ENCODE measurements at regions not wholly inside any gene's neighbourhood (a gene's known extent, or its start where the extent isn't known, plus 50 kb on each side); places are given as distances from the start of the nearest gene placed in this dataset.
"Not testable (repeated sequence)": the region's sequence is repeated elsewhere in the genome, so short reads cannot be mapped to it uniquely, and the experiment has no call there.

DNA sequence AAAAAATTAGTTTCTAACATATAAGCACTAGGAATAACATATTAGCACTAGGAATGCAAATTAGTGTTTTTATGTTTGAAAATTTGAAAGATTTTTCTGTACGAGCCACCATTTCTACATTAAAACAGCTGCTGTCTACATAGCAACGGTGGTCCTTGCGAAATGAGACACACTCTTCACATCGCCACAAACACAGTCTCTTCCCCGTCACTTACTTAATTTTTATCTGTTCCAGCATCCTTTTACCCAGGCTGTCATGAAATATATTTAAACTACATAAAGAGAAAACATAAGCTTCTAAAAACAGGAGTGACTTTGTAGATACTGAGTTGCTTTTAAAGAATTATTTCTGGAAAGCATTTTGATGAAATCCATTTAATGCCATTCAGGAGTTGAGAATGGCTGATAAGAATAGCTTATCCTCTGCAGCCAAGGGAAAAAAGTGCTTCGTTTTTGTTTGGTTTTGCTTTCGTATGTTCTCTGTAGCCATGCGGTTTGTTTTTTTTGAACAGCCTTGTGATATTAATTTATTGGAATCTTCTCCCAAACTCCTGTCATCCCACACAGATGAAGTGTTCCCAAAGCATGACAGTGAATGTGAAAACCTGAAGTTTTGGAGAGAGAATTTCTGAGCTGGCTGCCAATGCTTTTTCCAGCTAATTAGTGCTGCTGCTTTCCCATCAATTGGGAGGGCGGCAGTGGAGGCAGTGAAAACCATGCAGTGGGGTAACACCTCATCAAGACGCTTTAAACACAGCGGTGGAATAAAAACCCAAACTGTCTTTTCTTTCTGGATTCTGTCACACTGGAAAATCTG, 603.7 kb upstream of the ADARB2 start:
- TF ChIP-seq, protein P1, sequence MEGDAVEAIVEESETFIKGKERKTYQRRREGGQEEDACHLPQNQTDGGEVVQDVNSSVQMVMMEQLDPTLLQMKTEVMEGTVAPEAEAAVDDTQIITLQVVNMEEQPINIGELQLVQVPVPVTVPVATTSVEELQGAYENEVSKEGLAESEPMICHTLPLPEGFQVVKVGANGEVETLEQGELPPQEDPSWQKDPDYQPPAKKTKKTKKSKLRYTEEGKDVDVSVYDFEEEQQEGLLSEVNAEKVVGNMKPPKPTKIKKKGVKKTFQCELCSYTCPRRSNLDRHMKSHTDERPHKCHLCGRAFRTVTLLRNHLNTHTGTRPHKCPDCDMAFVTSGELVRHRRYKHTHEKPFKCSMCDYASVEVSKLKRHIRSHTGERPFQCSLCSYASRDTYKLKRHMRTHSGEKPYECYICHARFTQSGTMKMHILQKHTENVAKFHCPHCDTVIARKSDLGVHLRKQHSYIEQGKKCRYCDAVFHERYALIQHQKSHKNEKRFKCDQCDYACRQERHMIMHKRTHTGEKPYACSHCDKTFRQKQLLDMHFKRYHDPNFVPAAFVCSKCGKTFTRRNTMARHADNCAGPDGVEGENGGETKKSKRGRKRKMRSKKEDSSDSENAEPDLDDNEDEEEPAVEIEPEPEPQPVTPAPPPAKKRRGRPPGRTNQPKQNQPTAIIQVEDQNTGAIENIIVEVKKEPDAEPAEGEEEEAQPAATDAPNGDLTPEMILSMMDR (IDR thresholded peaks at IDR 0.05; ENCODE audit: low read depth, low read length): no peak
- no peak overlapping the region for H3K4me3 ChIP-seq (ENCODE audit: low read depth, low read length)

DNA sequence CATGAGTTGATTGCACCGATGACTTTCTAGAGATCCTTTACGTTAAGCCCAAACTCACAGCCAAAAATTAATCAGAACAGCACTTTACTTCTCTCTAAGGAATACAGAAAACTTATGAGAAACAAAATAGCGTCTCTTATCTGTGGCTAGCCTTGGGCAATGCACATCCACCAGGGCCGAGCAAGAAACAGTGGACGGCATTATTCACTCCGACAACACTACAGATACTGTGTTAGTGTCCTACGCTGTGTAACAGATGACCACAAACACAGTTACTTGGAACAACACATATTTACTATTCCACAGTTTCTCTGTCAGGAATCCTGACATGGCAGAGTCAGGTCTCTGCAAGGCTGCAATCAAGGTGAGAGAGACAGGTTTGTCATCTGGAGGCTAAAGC, 598.3 kb upstream of the ADARB2 start:
- H3K4me3 ChIP-seq (ENCODE audit: low read depth, low read length): no peak overlapping the region
- TF ChIP-seq, protein P1 (IDR thresholded peaks at IDR 0.05; ENCODE audit: low read depth, low read length): no peak

DNA sequence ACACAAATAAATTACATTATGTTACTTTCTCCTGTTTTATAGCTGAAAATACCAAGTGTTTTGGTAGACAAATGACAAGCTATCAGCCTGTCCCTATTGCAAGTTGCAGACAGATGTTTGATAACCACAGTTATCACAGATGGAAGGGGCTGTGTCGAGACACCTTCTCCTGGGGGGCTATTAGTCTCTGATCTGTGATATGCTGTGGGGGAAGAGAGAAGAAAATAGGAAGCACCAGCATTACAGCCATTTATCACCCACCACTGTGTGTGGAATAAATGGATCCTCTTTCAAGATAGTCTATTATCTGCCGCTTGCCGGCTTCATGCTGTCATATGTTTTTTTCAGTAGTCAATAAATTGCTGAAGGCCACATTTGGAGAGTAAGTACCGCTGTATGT, 597.2 kb upstream of the ADARB2 start:
- H3K4me3 ChIP-seq (ENCODE audit: low read depth, low read length): no peak overlapping the region
- TF ChIP-seq, protein P1 (IDR thresholded peaks at IDR 0.05; ENCODE audit: low read depth, low read length): no peak

GRCh38 chr10:2329082-2329481, 591.8 kb upstream of the ADARB2 start:
- TF ChIP-seq, protein P1 (IDR thresholded peaks at IDR 0.05; ENCODE audit: low read depth, low read length): no peak
- no peak overlapping the region for H3K4me3 ChIP-seq (ENCODE audit: low read depth, low read length)

GRCh38 chr10:2326411-2326810, 589.1 kb upstream of the ADARB2 start:
- TF ChIP-seq, protein P1 (IDR thresholded peaks at IDR 0.05; ENCODE audit: low read depth, low read length): no peak
- no peak overlapping the region for H3K4me3 ChIP-seq (ENCODE audit: low read depth, low read length)

- H3K4me3 ChIP-seq (ENCODE audit: low read depth, low read length): not testable (repeated sequence)
These were observed 577.7 kb upstream of the ADARB2 start for GRCh38 chr10:2315045-2315485.

GRCh38 chr10:2306081-2306480, 568.8 kb upstream of the ADARB2 start:
- TF ChIP-seq, protein P1 (IDR thresholded peaks at IDR 0.05; ENCODE audit: low read depth, low read length): no peak
- no peak overlapping the region for H3K4me3 ChIP-seq (ENCODE audit: low read depth, low read length)

DNA sequence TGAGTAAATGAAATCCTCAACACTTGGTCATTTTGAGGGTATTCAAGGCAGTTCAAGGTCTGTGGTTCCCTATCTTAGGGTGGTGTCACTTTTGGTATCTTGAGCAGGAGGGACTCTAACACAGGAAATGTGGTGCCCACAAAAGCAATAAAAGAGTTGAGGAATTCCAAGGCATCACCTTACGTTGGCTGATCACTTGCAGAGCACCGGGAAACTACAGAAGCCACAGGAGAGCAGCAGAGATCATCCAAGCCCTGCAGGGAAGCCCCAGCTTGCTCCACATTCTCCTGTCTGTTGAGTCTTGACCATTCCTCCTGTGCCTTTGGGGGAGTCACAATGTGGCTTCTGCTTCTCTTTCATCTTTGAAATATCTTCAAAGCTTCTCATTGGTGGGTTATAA, 565.8 kb upstream of the ADARB2 start:
- no peak overlapping the region for H3K4me3 ChIP-seq (ENCODE audit: low read depth, low read length)
- TF ChIP-seq, protein P1 (IDR thresholded peaks at IDR 0.05; ENCODE audit: low read depth, low read length): no peak

Data from WI38 (cell line).